Esophagus squamous epithelium (tissue), 5 donors: ENCODE measurements at regions not wholly inside any gene's neighbourhood (a gene's known extent, or its start where the extent isn't known, plus 50 kb on each side); places are given as distances from the start of the nearest gene placed in this dataset.

Experiments used
- DNase-seq: peaks from one replicate; lab custom pipeline; 2025; lab: John Stamatoyannopoulos, UW
- H3K27ac ChIP-seq, 4 donors: fragments of 200-600 bp; sonication (generic); one replicate each; pipeline ENCODE4 v1.5.1; 2016 to 2019; ENCODE audit warnings: mild to moderate bottlenecking in 1 of 4
- H3K27me3 ChIP-seq, 4 donors: fragments of 200-600 bp; sonication (generic); 1 replicate in 3 of 4; 2 replicates in 1 of 4; pipeline versions ENCODE4 v1.5.1 to v1.6.0; 2017 to 2021; ENCODE audit warnings: antibody characterized with exemption in 1 of 4
- H3K36me3 ChIP-seq, 3 donors: fragments of 200-600 bp; sonication (generic); one replicate each; pipeline ENCODE4 v1.5.1; 2016 to 2019
- H3K4me1 ChIP-seq, 3 donors: fragments of 200-600 bp; sonication (generic); one replicate each; pipeline ENCODE4 v1.5.1; 2017 to 2019
- H3K4me3 ChIP-seq, 4 donors: fragments of 200-600 bp; sonication (generic); 1 replicate in 3 of 4; 2 replicates in 1 of 4; pipeline ENCODE4 v1.5.1; 2016 to 2019; ENCODE audit warnings: mild to moderate bottlenecking in 2 of 4, moderate library complexity in 1 of 4
- H3K9me3 ChIP-seq, 3 donors: fragments of 200-600 bp; sonication (generic); one replicate each; pipeline ENCODE4 v1.5.1; 2016 to 2019
- CTCF ChIP-seq, 6 experiments: fragments of 450-650 bp in 4 of 6; fragments of 200-600 bp in 2 of 6; sonication (generic) in 2 of 6; IDR thresholded peaks; one replicate each; pipeline ENCODE4 v1.5.1; 2016 to 2019; ENCODE audit warnings: antibody characterized with exemption in 6 of 6, mild to moderate bottlenecking in 4 of 6, moderate library complexity in 4 of 6
- POLR2A ChIP-seq, 4 donors: fragments of 450-650 bp; IDR thresholded peaks; one replicate each; pipeline ENCODE4 v1.6.1; 2017; ENCODE audit warnings: antibody characterized with exemption in 4 of 4, mild to moderate bottlenecking in 4 of 4, moderate library complexity in 3 of 4
- WGBS, 2 donors: methylation state at CpG; one replicate each; pipeline ENCODE4 v1.1.5; 2018; 5-methylcytosine and 5-hydroxymethylcytosine counted together
- intact Hi-C: fragments of 100-400 bp; cut with DNase I; formaldehyde crosslinking; loops from one replicate; pipeline ENCODE4 v1.15.0; 2022
- donor health status: DM: yes; HTN: yes; CAD: no.

DNA sequence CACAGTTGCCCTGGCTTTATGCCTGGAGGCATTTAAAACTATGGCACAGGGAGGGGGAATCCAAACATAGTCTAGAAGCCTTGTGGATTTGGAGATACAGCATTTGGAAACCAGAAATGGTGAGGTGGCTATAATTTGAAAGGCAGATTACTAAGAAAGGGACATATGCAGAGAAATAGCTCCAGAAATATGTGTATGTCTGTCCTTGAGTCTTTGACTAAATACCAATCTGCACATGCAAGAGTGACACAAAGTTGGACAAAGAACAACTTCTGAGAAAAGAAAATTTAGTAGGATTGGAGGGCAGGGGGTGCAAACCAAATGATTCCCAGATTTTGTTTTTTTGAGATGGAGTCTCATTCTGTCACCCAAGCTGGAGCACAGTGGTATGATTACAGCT lies 229.6 kb downstream of the TMEM26 start:
- Histone ChIP-seq H3K4me3 (no peak overlapping the region), H3K27ac (no peak overlapping the region), H3K36me3 (no peaks in the 10 kb centered on the region), H3K9me3 (peaks cover 0 to 10% (median 0%) of the 10 kb centered on the region in 3 donors), H3K4me1 (no peaks in the 10 kb centered on the region), H3K27me3 (no peaks in the 10 kb centered on the region)
- DNase-seq, result no peak
- TF ChIP-seq POLR2A (IDR thresholded peaks at IDR 0.05), result no peak
- no peak for TF ChIP-seq CTCF (IDR thresholded peaks at IDR 0.05)
- intact Hi-C loops, result no loop called here

DNA sequence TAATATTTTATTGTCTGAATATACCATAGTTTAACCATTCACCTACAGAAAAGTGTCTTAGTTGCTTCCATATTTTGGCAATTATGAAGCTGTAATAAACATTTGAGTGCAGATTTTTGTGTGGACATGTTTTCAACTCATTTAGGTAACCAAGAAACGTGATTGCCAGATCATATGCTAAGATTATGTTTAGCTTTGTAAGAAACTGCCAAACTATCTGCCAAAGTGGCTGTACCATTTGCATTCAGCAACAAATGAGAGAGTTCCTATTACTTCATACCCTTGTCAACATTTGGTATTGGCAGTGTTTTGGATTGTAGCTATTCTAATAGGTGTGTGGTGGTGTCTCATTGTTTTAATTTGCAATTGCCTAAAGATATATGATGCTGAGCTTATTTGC lies 233.5 kb downstream of the TMEM26 start:
- WGBS, 2 donors, result 19 to 29% methylated on average over 1 of the region's 1 CpG
- TF ChIP-seq POLR2A (IDR thresholded peaks at IDR 0.05) (no peak), CTCF (IDR thresholded peaks at IDR 0.05) (no peak)
- Histone ChIP-seq H3K36me3 (no peaks in the 10 kb centered on the region), H3K4me3 (no peak overlapping the region), H3K27me3 (no peaks in the 10 kb centered on the region), H3K4me1 (no peaks in the 10 kb centered on the region), H3K27ac (no peak overlapping the region), H3K9me3 (no peaks in the 10 kb centered on the region)
- DNase-seq, result no peak
- intact Hi-C loops, result no loop called here

- no peak for DNase-seq
- no peak overlapping the region for H3K4me3 ChIP-seq
- no peaks in the 10 kb centered on the region for H3K9me3 ChIP-seq
- H3K27me3 ChIP-seq, result no peaks in the 10 kb centered on the region
- H3K36me3 ChIP-seq, result no peaks in the 10 kb centered on the region
- intact Hi-C loops, result no loop called here
- H3K4me1 ChIP-seq, result no peaks in the 10 kb centered on the region
- WGBS, 2 donors, result 79 to 81% methylated on average over 3 of the region's 3 CpGs
- TF ChIP-seq CTCF (IDR thresholded peaks at IDR 0.05) (no peak), POLR2A (IDR thresholded peaks at IDR 0.05) (no peak)
- H3K27ac ChIP-seq, result no peak overlapping the region
Observed at GRCh38 chr10:61217851-61218565, 235.2 kb downstream of the TMEM26 start.

GRCh38 chr10:61215246-61215645 lies 237.9 kb downstream of the TMEM26 start:
- WGBS, 2 donors, result 67 to 71% methylated on average over 1 of the region's 1 CpG
- TF ChIP-seq CTCF (IDR thresholded peaks at IDR 0.05) (no peak), POLR2A (IDR thresholded peaks at IDR 0.05) (no peak)
- Histone ChIP-seq H3K9me3 (no peaks in the 10 kb centered on the region), H3K36me3 (no peaks in the 10 kb centered on the region), H3K27me3 (no peaks in the 10 kb centered on the region), H3K4me3 (no peak overlapping the region), H3K27ac (no peak overlapping the region), H3K4me1 (no peaks in the 10 kb centered on the region)
- intact Hi-C loops, result no loop called here
- DNase-seq, result no peak

GRCh38 chr10:61211468-61211867 lies 241.7 kb downstream of the TMEM26 start:
- Histone ChIP-seq H3K36me3 (no peaks in the 10 kb centered on the region), H3K4me1 (no peaks in the 10 kb centered on the region), H3K27ac (no peak overlapping the region), H3K4me3 (no peak overlapping the region), H3K9me3 (no peaks in the 10 kb centered on the region), H3K27me3 (no peaks in the 10 kb centered on the region)
- no peak for TF ChIP-seq POLR2A (IDR thresholded peaks at IDR 0.05)
- no peak for TF ChIP-seq CTCF (IDR thresholded peaks at IDR 0.05)
- intact Hi-C loops, result no loop called here
- 44 to 50% methylated on average over 2 of the region's 2 CpGs for WGBS, 2 donors
- DNase-seq, result no peak
